HG02870 (cell line): ENCODE measurements at regions not wholly inside any gene's neighbourhood (a gene's known extent, or its start where the extent isn't known, plus 50 kb on each side); places are given as distances from the start of the nearest gene placed in this dataset.

Experiments used
- ATAC-seq: cut with Tn5 transposase; IDR thresholded peaks from one replicate; pipeline ENCODE4 v1.9.1; 2021; ENCODE audit warnings: mild to moderate bottlenecking, moderate library complexity; ENCODE audit not compliant: unreplicated experiment

- ATAC-seq, result no peak
Measured at GRCh38 chr21:36554411-36555157, 74.7 kb upstream of the CLDN14 start.

GRCh38 chr21:36555199-36555800, 75.4 kb upstream of the CLDN14 start:
- no peak for ATAC-seq

GRCh38 chr21:36557316-36557715, 77.4 kb upstream of the CLDN14 start:
- no peak for ATAC-seq

- ATAC-seq, result no peak
Measured at GRCh38 chr21:36560933-36561575, 81.1 kb upstream of the CLDN14 start.

- ATAC-seq, result no peak
Measured at GRCh38 chr21:36563341-36563926, 83.5 kb upstream of the CLDN14 start.

- ATAC-seq, result no peak
Measured at GRCh38 chr21:36564647-36565046, 84.7 kb upstream of the CLDN14 start.

GRCh38 chr21:36565540-36565939, 85.6 kb upstream of the CLDN14 start:
- ATAC-seq, result no peak

- no peak for ATAC-seq
Measured at GRCh38 chr21:36566644-36567043, 86.7 kb upstream of the CLDN14 start.

- ATAC-seq, result no peak
Measured at GRCh38 chr21:36567216-36567885, 87.4 kb upstream of the CLDN14 start.

GRCh38 chr21:36569511-36569910, 89.6 kb upstream of the CLDN14 start:
- no peak for ATAC-seq

GRCh38 chr21:36571556-36571955, 91.6 kb upstream of the CLDN14 start:
- ATAC-seq, result no peak

GRCh38 chr21:36572039-36572438, 92.1 kb upstream of the CLDN14 start:
- no peak for ATAC-seq

- ATAC-seq, result no peak
Measured at GRCh38 chr21:36575306-36575705, 95.4 kb upstream of the CLDN14 start.

- ATAC-seq, result no peak
Measured at GRCh38 chr21:36576441-36576840, 96.5 kb upstream of the CLDN14 start.

GRCh38 chr21:36579898-36580297, 100.0 kb upstream of the CLDN14 start:
- ATAC-seq, result no peak

GRCh38 chr21:36582271-36582670, 102.3 kb upstream of the CLDN14 start:
- ATAC-seq, result no peak

GRCh38 chr21:36583591-36583990, 103.7 kb upstream of the CLDN14 start:
- ATAC-seq, result no peak

GRCh38 chr21:36584980-36585940, 105.3 kb upstream of the CLDN14 start:
- ATAC-seq, result no peak

GRCh38 chr21:36587388-36587787, 107.5 kb upstream of the CLDN14 start:
- no peak for ATAC-seq

GRCh38 chr21:36589352-36589971, 109.5 kb upstream of the SIM2 start:
- ATAC-seq, result no peak
